Erythroblast (primary cell): ENCODE measurements at regions not wholly inside any gene's neighbourhood (a gene's known extent, or its start where the extent isn't known, plus 50 kb on each side); places are given as distances from the start of the nearest gene placed in this dataset.

ENCODE experiments used
- DNase-seq, 2 experiments: peaks; one replicate each; lab custom pipeline; 2025; lab: John Stamatoyannopoulos, UW
- GATA1 ChIP-seq: IDR thresholded peaks from 2 replicates; pipeline ENCODE4 v1.6.1; 2011; ENCODE audit warnings: low read depth, mild to moderate bottlenecking, control low read depth, low read length, moderate library complexity
- POLR2A ChIP-seq: IDR thresholded peaks from 2 replicates; pipeline ENCODE4 v1.6.1; 2011; ENCODE audit warnings: mild to moderate bottlenecking, low read length

GRCh38 chr10:60576130-60577069 lies 186.7 kb upstream of the ANK3 start:
- TF ChIP-seq GATA1 (no peak), POLR2A (no peak)
- no peak for DNase-seq

DNA sequence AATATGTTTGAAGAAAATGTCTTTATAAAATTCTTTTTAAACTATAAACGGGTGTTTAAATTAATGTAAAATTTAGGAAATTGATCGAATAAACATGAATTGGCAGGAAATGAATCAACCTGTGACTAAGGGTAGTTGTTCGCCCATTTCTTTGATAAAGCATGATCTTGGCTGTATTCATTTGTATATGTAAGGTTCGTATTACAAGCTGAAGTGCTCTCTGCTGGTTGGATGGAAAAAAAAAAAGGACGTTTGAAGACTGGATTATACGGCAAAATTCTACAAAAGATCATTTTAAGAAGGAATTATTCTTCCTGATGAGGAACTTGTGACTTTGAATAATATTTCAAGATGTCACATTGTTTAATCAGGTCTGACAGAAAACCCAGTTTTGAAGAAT lies 185.4 kb upstream of the ANK3 start:
- DNase-seq: no peak
- no peak for TF ChIP-seq GATA1
- TF ChIP-seq POLR2A: no peak

DNA sequence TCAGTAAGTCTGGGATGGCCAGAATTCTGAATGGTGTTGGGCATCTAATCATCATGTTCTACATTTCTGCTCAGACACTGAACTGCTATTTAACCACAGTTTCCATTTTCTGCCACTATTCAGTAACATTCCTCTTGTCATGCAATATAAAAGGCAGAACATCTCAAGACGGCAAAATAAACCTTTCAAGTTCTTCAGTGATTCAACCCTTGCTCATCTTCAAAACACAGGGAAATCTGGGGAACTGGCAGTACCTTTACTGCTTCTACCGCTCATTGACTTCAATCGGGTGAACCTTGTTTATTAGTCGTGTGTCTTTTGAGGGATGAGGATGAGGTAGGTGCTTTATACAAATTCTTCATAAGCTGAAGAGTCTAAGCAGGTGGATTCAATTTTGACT lies 184.7 kb upstream of the ANK3 start:
- TF ChIP-seq GATA1 (no peak), POLR2A (no peak)
- DNase-seq: no peak

DNA sequence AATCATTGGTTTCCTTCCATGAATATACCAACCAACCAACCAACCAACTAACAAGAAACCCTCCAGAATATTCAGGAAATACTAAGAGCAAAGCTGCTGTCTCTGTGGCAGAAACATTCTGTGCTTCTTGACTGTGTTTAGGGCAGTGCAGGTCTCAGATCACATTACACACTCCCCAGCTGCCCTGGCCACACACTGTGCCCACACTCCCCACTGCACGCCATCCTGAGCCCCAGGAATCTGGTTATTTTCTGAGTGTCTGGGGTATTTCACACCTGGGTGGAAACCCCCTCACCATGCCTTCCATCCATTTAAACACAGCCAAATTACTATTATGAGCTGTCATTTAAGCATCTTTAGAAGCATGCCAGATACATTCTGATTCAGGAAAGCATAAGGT lies 183.7 kb upstream of the ANK3 start:
- TF ChIP-seq GATA1 (no peak), POLR2A (no peak)
- no peak for DNase-seq

GRCh38 chr10:60572511-60573194 lies 183.0 kb upstream of the ANK3 start:
- no peak for DNase-seq
- TF ChIP-seq GATA1 (no peak), POLR2A (no peak)

DNA sequence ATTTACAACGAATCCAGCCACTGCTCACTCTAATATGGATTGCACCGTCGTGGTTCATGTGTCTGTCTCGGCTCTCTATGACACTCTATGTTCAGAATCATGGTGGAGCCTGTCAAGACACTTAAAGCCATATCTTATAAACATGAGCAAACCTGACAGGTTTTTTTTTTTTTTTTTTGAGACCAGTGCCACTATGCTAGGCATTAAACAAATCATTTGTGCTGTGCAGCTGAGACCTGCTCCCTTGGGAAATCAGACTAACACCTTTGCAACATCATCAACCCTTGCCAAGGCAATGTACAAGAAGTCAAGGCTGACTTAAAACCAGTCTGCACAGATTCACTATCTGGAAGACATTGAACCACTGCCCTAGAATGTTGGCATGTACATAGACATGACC lies 181.2 kb upstream of the ANK3 start:
- no peak for DNase-seq
- TF ChIP-seq GATA1 (no peak), POLR2A (no peak)

GRCh38 chr10:60570272-60570865 lies 180.7 kb upstream of the ANK3 start:
- TF ChIP-seq POLR2A (no peak), GATA1 (no peak)
- DNase-seq: no peak

- DNase-seq: no peak
- TF ChIP-seq POLR2A (no peak), GATA1 (no peak)
These were observed 180.0 kb upstream of the ANK3 start for GRCh38 chr10:60569681-60570080.

- TF ChIP-seq POLR2A: no peak
- TF ChIP-seq GATA1: no peak
- DNase-seq: no peak
These were observed 176.4 kb upstream of the ANK3 start for GRCh38 chr10:60566096-60566495.

DNA sequence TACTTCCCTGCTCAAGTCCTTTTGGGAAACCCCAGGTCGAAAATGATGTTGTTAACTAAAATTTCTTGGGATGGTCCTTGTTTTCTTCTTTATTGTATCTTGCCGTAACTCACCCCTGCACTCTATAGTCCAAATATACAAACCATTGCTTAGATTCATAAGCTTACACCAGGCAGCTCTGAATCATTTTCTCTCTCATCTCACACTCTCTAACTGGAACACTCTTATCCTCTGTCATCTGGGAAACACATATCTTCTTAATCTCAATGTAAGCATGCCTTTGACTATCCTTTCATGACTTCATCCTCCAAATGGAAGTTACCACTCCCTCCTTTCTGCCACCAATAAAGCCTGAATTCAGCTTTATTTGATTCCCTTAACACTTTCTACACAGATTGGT lies 175.8 kb upstream of the ANK3 start:
- DNase-seq: no peak
- TF ChIP-seq GATA1 (no peak), POLR2A (no peak)

GRCh38 chr10:60564475-60564874 lies 174.8 kb upstream of the ANK3 start:
- no peak for DNase-seq
- TF ChIP-seq GATA1 (no peak), POLR2A (no peak)

GRCh38 chr10:60560451-60560850 lies 170.8 kb upstream of the ANK3 start:
- no peak for TF ChIP-seq POLR2A
- TF ChIP-seq GATA1: no peak
- DNase-seq: no peak

DNA sequence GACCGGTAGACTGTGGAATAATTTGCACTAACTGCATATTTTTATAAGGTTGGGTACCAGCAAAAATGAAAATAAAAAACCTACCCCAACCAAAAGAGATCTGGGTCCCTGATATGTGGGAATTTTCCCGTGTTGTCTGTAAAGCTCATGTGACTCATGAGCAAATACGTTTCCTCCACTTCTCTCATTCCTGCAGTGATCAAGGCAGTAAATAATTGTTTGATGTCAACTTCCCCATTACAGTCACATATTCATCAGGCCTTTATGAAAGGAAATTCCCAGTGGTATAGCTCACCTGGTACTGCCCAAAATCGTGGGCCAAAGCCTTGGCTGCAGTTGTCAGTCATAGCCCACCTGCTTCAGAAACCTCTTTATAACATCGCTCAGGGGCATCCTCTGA lies 166.0 kb upstream of the ANK3 start:
- TF ChIP-seq POLR2A (no peak), GATA1 (no peak)
- DNase-seq: no peak

- no peak for DNase-seq
- TF ChIP-seq POLR2A: no peak
- TF ChIP-seq GATA1: no peak
These were observed 160.0 kb upstream of the ANK3 start for GRCh38 chr10:60549686-60550085.
